ENCODE measurements at regions not wholly inside any gene's neighbourhood (a gene's known extent, or its start where the extent isn't known, plus 50 kb on each side); places are given as distances from the start of the nearest gene placed in this dataset.

DNA sequence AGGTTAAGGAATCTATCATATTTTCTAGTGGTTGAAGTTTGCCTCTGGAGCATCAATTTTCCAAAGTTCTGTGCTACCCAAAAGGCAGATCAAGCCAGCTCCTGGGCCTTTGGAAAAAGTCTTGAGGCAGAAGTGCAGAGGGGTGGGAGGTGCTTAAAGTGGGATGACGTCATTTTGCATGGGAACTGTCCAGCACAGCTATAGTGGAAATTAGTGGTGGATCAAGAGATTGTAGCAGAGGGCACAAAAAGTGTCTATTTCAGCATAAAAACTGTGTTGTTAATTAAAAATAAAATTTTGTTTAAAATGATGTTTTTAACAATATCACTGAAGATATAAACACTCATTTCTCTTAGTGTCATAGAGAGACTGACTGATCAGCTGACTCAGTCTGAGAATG, 221.9 kb downstream of the LRRN1 start:
- peak; percentile 1 for DNase-seq (ENCODE audit: low spot score)

GRCh38 chr3:4029135-4029534, 229.9 kb downstream of the LRRN1 start:
- no peak for DNase-seq (ENCODE audit: low spot score)

DNA sequence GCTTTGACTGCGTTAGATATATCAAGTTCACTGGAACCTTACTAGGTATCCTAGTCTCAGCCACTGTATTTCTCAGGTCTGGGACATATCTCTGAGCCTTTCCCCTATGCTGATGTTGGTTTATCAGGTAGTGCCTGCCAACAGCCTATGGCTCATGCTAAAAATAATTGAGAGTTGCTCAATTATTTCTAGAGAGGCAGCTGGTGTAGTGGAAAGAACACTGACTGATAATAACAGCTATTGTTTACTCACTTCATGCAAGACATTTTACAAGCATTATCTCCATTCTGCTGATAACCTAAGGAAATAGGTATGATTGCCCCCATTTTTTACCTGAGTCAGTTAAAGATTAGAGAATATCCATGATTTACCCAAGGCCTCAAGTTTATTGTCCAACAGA, 231.4 kb downstream of the LRRN1 start:
- DNase-seq (ENCODE audit: low spot score): no peak

- DNase-seq (ENCODE audit: low spot score): no peak
Measured at GRCh38 chr3:4033296-4033695, 234.1 kb downstream of the LRRN1 start.

GRCh38 chr3:4036046-4036445, 236.8 kb downstream of the LRRN1 start:
- DNase-seq (ENCODE audit: low spot score): no peak

- no peak for DNase-seq (ENCODE audit: low spot score)
Measured at GRCh38 chr3:4038351-4038750, 239.1 kb downstream of the LRRN1 start.

- no peak for DNase-seq (ENCODE audit: low spot score)
Measured at GRCh38 chr3:4042070-4042469, 242.8 kb downstream of the LRRN1 start.

GRCh38 chr3:4042869-4043268, 243.6 kb downstream of the LRRN1 start:
- DNase-seq (ENCODE audit: low spot score): no peak

- no peak for DNase-seq (ENCODE audit: low spot score)
Measured at GRCh38 chr3:4043867-4044575, 244.8 kb downstream of the LRRN1 start.

- no peak for DNase-seq (ENCODE audit: low spot score)
Measured at GRCh38 chr3:4044619-4045018, 245.4 kb downstream of the LRRN1 start.

GRCh38 chr3:4045756-4046155, 246.5 kb downstream of the LRRN1 start:
- no peak for DNase-seq (ENCODE audit: low spot score)

- DNase-seq (ENCODE audit: low spot score): no peak
Measured at GRCh38 chr3:4047366-4047765, 248.1 kb downstream of the LRRN1 start.

DNA sequence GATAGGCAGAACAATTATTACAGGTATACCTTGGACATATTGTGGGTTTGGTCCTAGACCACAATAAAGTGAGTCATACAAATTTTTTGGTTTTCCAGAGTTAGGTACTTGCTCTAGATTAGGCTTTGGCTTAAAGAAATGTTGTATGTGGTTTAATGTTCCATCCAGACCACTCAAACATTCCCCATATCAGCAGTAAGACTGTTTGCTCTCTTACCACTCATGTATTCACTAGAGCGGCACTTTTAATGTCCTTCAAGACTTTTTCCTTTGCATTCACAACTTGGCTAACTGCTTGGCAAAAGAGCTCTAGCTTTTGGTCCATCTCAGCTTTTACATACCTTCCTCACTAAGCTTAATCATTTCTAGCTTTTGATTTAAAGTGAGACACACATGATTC, 250.5 kb upstream of the SETMAR start:
- no peak for DNase-seq (ENCODE audit: low spot score)

- DNase-seq (ENCODE audit: low spot score): no peak
Measured at GRCh38 chr3:4053975-4054374, 249.2 kb upstream of the SETMAR start.

DNA sequence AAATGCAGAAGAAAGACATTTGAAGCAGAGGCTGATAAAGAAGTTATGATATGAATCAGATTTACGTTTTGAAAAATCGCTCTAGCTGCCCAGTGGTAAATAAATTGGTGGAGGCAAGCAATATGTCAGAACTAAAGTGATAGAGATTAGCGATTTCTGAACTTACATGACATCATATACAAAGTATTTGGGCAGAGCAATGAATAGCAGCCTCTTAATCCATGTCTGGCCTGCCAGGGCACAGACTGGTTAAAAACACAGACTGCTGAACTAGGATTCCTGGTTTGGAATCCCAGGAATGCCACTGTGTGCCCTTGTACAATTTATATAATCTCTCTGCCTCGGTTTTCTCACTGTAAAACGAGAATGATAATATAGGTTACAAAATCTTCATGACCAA, 243.1 kb upstream of the SETMAR start:
- no peak for DNase-seq (ENCODE audit: low spot score)

- DNase-seq (ENCODE audit: low spot score): no peak
Measured at GRCh38 chr3:4060603-4061002, 242.6 kb upstream of the SETMAR start.

DNA sequence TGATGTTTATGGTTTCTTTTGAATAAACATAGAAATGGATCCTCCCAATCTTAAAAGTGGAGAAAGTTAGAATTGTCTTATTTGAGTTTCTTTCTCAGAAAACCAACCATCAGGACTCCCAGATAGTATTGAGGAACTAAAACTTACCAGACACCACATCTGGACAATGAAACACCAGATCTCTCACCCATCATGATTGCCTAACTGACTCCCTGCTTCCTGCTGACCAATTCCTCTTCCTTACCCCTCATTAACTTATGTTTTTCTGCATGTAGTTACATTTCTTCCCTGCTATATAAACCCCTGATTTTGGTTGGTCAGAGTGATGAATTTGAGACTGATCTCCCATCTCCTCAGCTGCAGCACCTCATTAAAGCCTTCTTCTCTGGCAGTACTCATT, 242.0 kb upstream of the SETMAR start:
- no peak for DNase-seq (ENCODE audit: low spot score)

DNA sequence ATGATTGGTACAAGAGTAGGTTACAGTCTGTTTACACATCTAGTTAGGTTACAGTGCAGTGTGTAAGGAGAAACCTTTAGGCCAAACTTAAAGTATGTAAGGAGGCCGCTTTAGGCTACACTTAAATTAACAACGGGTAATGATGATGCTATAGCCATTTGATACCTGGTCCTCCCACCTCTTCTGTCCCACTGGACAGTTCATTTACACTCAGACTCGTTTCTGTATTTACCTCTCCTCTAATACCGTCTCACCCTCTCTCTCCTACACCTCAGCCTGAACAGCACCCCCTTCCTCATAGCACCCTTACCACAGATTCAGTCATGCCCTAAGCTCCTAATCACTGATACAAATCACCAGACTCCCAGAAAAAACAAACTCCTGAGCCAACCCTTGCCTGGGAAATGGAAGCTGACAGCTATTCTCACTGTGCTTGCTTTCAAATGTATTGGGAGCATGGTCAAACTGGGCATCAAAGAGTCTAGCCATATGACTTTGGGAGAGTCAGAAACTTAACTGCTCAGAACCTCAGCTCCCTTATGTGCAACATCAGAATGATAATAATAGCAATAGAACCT, 241.3 kb upstream of the SETMAR start:
- no peak for DNase-seq (ENCODE audit: low spot score)

- no peak for DNase-seq (ENCODE audit: low spot score)
Measured at GRCh38 chr3:4062621-4063020, 240.5 kb upstream of the SETMAR start.

DNA sequence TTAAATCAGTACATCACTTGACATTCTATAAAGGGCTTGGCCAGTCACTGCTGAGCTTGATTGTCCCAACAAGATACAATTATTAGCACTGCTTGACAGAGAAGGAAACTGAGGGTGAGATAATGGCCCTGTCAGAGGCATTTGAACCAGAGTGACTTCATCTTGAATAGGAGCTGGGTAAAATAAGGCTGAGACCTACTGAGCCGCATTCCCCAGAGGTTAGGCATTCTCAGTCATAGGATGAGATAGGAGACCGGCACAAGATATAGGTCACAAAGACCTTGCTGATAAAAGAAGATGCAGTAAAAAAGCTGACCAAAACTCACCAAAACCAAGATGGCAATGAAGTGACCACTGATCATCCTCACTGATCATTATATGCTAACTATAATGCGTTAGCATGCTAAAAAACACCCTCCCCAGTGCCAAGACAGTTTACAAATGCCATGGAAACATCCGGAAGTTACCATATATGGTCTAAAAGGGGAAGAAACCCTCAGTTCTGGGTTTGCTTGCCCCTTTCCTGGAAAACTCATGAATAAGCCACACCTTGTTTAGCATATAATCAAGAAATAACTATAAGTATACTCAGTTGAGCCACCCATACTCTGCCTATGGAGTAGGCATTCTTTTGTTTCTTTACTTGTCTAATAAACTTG, 239.1 kb upstream of the SETMAR start:
- DNase-seq (ENCODE audit: low spot score): no peak

DNA sequence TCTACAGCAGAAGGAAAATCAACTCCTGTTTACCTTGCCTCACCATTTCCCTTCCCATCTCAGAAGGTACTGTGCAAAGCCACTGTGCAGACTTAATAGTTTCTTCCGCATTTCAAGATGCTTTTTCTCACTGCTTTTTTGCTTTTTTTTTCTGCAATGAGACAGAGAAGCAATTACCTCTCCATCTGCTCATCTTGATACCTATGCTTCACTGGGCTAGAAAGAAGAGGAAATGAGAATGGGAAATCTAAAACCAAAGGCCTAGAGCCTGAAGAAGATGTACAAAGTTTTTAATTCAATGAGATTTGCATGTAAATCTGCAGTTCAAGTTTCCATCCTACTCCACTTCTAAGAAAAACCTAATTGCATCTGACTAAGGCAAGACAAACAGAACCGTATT, 238.1 kb upstream of the SETMAR start:
- DNase-seq (ENCODE audit: low spot score): no peak

- DNase-seq (ENCODE audit: low spot score): no peak
Measured at GRCh38 chr3:4065554-4065953, 237.6 kb upstream of the SETMAR start.

DNA sequence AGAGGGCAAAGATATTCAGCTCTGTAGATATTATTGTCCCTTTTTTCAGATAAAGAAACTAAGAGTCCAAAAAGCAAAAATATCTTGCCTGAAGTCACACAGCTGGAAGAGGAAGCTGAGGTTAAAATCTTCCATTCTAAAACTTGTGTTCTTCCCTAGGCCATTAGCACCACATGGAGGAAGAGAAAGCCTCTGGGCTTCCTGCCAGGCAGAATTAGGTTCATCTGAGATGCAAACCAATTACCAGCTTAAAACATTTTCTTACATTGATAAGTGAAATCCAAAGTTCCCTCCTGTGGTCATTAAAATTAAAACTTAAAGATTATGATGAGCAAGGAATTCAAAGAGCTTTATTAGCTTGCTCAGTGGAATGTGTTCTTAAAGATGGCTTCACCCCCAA, 235.3 kb upstream of the SETMAR start:
- DNase-seq (ENCODE audit: low spot score): no peak

All from HT-29 (cell line).